HepG2 (cell line): ENCODE measurements at regions not wholly inside any gene's neighbourhood (a gene's known extent, or its start where the extent isn't known, plus 50 kb on each side); places are given as distances from the start of the nearest gene placed in this dataset.

Experiments used
- ATAC-seq: fragments of 200-7000 bp; cut with Tn5 transposase; 3 replicates; pipeline ENCODE4 v1.9.1; 2020; ENCODE audit warnings: mild to moderate bottlenecking, moderate library complexity
- BruUV-seq: library from RNA; stranded (reverse); fragments of 400-500 nt; replicated peaks from 2 replicates; lab custom pipeline; 2021; lab: Mats Ljungman, UMichigan
- CTCF ChIA-PET: fragments of 300-600 bp; formaldehyde crosslinking; extraction: SDS; loops from one replicate; lab custom pipeline; 2021; ENCODE audit warnings: low total read pairs, inconsistent platforms, low intra/inter-chr PET ratio; lab: Yijun Ruan, JAX
- POLR2A ChIA-PET: fragments of 350-600 bp; sonication (Branson Sonifier 250); formaldehyde crosslinking; loops from one replicate; lab custom pipeline; 2020; ENCODE audit warnings: antibody characterized with exemption, inconsistent platforms; lab: Yijun Ruan, JAX
- DNase-seq: peaks from one replicate; pipeline ENCODE4 v3.0.0-alpha.2; 2015; ENCODE audit warnings: low spot score
- FAIRE-seq: peaks from 3 replicates; lab custom pipeline; 2011; peaks lifted over from hg19 to GRCh38; lab: Jason Lieb, UNC
- H2AFZ ChIP-seq: one replicate; pipeline ENCODE4 v1.6.1; 2011; ENCODE audit warnings: low read length, inconsistent platforms
- H3K27ac ChIP-seq: fragments of 300-600 bp; 3 replicates; pipeline ENCODE4 v1.8.0; 2011; ENCODE audit warnings: mixed run types, mild to moderate bottlenecking, mixed read lengths, low read length, inconsistent platforms; ENCODE audit not compliant: insufficient read depth; ENCODE audit errors: extremely low read length
- H3K27me3 ChIP-seq, 2 experiments: fragments of 200-600 bp in 1 of 2; 2 replicates in 1 of 2; 3 replicates in 1 of 2; pipeline versions ENCODE4 v1.6.0 to v1.8.0; 2011; ENCODE audit warnings: low read length in 2 of 2, mild to moderate bottlenecking in 2 of 2, moderate library complexity in 2 of 2, inconsistent platforms in 1 of 2; ENCODE audit not compliant: insufficient read depth in 2 of 2, control insufficient read depth in 1 of 2
- H3K36me3 ChIP-seq, 2 experiments: fragments of 200-600 bp in 1 of 2; replicated peaks in 1 of 2; 2 replicates in 1 of 2; 3 replicates in 1 of 2; pipeline versions ENCODE4 v1.5.1 to v1.8.0; 2011; ENCODE audit warnings: low read length in 2 of 2, inconsistent platforms in 1 of 2; ENCODE audit not compliant: insufficient read depth in 2 of 2, control insufficient read depth in 1 of 2
- H3K4me1 ChIP-seq: 2 replicates; pipeline ENCODE4 v1.5.1; 2012; ENCODE audit warnings: low read length, inconsistent platforms; ENCODE audit not compliant: insufficient read depth
- H3K4me2 ChIP-seq: 2 replicates; pipeline ENCODE4 v1.6.0; 2011; ENCODE audit warnings: low read depth, low read length, inconsistent platforms
- H3K4me3 ChIP-seq, 3 experiments: fragments of 200-600 bp in 1 of 3; sonication (generic), shearing (Covaris generic) in 1 of 3; replicated peaks in 1 of 3; 2 replicates each; pipeline ENCODE4 v1.5.1; 2011 to 2016; ENCODE audit warnings: low read length in 3 of 3, inconsistent platforms in 2 of 3, low read depth in 2 of 3, mild to moderate bottlenecking in 2 of 3, control low read depth in 1 of 3, mixed read lengths in 1 of 3; ENCODE audit not compliant: insufficient read depth in 1 of 3
- H3K79me2 ChIP-seq: one replicate; pipeline ENCODE4 v1.6.1; 2011; ENCODE audit warnings: low read length, inconsistent platforms; ENCODE audit not compliant: insufficient read depth
- H3K9ac ChIP-seq: 2 replicates; pipeline ENCODE4 v1.6.0; 2011; ENCODE audit warnings: mild to moderate bottlenecking, low read depth, low read length, inconsistent platforms; ENCODE audit not compliant: insufficient read depth
- H3K9me3 ChIP-seq: 2 replicates; pipeline ENCODE4 v1.5.1; 2012; ENCODE audit warnings: mild to moderate bottlenecking, low read length
- H4K20me1 ChIP-seq: 2 replicates; pipeline ENCODE4 v1.6.0; 2011; ENCODE audit warnings: inconsistent platforms, mild to moderate bottlenecking, low read length, moderate library complexity; ENCODE audit not compliant: insufficient read depth
- ATF3 ChIP-seq: sonication (generic); formaldehyde crosslinking; IDR thresholded peaks from 2 replicates; pipeline ENCODE4 v1.4.0; 2020; ENCODE audit warnings: missing genetic modification reagents
- HDAC1 ChIP-seq: sonication (generic); formaldehyde crosslinking; IDR thresholded peaks from 2 replicates; pipeline ENCODE4 v1.5.1; 2020; ENCODE audit warnings: mild to moderate bottlenecking, missing genetic modification reagents
- HMG20B ChIP-seq: conservative IDR thresholded peaks from 2 replicates; pipeline ENCODE4 v1.6.1; 2016; ENCODE audit warnings: missing genetic modification reagents, missing compliant biosample characterization
- HNF1A ChIP-seq, 2 experiments: sonication (generic) in 1 of 2; formaldehyde crosslinking in 1 of 2; IDR thresholded peaks; 2 replicates each; pipeline versions ENCODE4 v1.4.0 to v1.6.1; 2016 to 2020; ENCODE audit warnings: borderline replicate concordance in 1 of 2, low read depth in 1 of 2, mild to moderate bottlenecking in 1 of 2, missing genetic modification reagents in 1 of 2
- KAT7 ChIP-seq: IDR thresholded peaks from 2 replicates; pipeline ENCODE4 v1.6.1; 2018; ENCODE audit warnings: borderline replicate concordance, missing compliant biosample characterization
- MYNN ChIP-seq: sonication (generic); formaldehyde crosslinking; IDR thresholded peaks from 2 replicates; pipeline ENCODE4 v1.4.0; 2020; ENCODE audit warnings: mild to moderate bottlenecking, low read depth, missing genetic modification reagents
- NFIB ChIP-seq: sonication (generic); formaldehyde crosslinking; IDR thresholded peaks from 2 replicates; pipeline ENCODE4 v1.9.0; 2021; ENCODE audit warnings: missing genetic modification reagents, mild to moderate bottlenecking, borderline replicate concordance
- THAP8 ChIP-seq: sonication (generic); formaldehyde crosslinking; IDR thresholded peaks from 2 replicates; pipeline ENCODE4 v1.5.1; 2020; ENCODE audit warnings: missing genetic modification reagents, mild to moderate bottlenecking, borderline replicate concordance
- ZBTB49 ChIP-seq: sonication (generic); formaldehyde crosslinking; IDR thresholded peaks from 2 replicates; pipeline ENCODE4 v1.4.0; 2020; ENCODE audit warnings: missing genetic modification reagents, borderline replicate concordance
- WGBS: methylation state at CpG from one replicate; pipeline ENCODE4 v1.1.6; 2017; ENCODE audit warnings: low lambda C conversion rate; 5-methylcytosine and 5-hydroxymethylcytosine counted together
- in situ Hi-C: cut with HindIII; loops from 2 replicates; pipeline ENCODE4 v1.10.0; 2017; ENCODE audit warnings: low pct_unique_long_range_greater_than_20kb; ENCODE audit not compliant: extremely low pct_ligation_motif_present
- intact Hi-C: fragments of 100-400 bp; cut with micrococcal nuclease; formaldehyde crosslinking; loops from one replicate; pipeline ENCODE4 v1.10.0; 2022; ENCODE audit not compliant: unreplicated experiment

- TF ChIP-seq ZBTB49 (CRISPR knock-in tag), result no peak
- TF ChIP-seq KAT7 (CRISPR knock-in tag), result no peak
- no peak for TF ChIP-seq HMG20B
These were observed 185.7 kb upstream of the TOPAZ1 start (continued) for GRCh38 chr3:44055951-44056350.

- no peak overlapping the region for H3K9ac ChIP-seq
- H3K4me2 ChIP-seq, result no peak overlapping the region
- H3K79me2 ChIP-seq, result no peaks in the 10 kb centered on the region
- no peak overlapping the region for H3K4me3 ChIP-seq
- no TSS peak for BruUV-seq
- H3K4me1 ChIP-seq, result no peaks in the 10 kb centered on the region
- H3K27me3 ChIP-seq, result peaks cover 3 to 53% of the 10 kb centered on the region in 2 experiments; a peak in 3 of 5 replicates
- FAIRE-seq (no peak), DNase-seq (no peak), ATAC-seq (no peak)
- TF ChIP-seq THAP8 (CRISPR knock-in tag) (no peak), HDAC1 (CRISPR knock-in tag) (no peak), MYNN (CRISPR knock-in tag) (no peak), HNF1A (IDR thresholded peaks at IDR 0.05; ENCODE audit: low read depth) (no peak), HNF1A (CRISPR knock-in tag; IDR thresholded peaks at IDR 0.05; ENCODE audit: borderline replicate concordance) (no peak), ATF3 (CRISPR knock-in tag) (no peak), NFIB (no peak)
- no peaks in the 10 kb centered on the region for H4K20me1 ChIP-seq
- H3K36me3 ChIP-seq, result no peaks in the 10 kb centered on the region
- ChIA-PET POLR2A (no interaction called here), CTCF (no interaction called here)
- WGBS, result 4% methylated on average over 9 of the region's 10 CpGs
- intact Hi-C loops (no loop called here), in situ Hi-C loops (no loop called here)
- no peaks in the 10 kb centered on the region for H3K9me3 ChIP-seq
- no peak overlapping the region for H2AFZ ChIP-seq
- H3K27ac ChIP-seq, result no peak overlapping the region
These were observed 185.0 kb upstream of the TOPAZ1 start for GRCh38 chr3:44056446-44057240.
